Fibroblast of lung (primary cell): ENCODE measurements at regions not wholly inside any gene's neighbourhood (a gene's known extent, or its start where the extent isn't known, plus 50 kb on each side); places are given as distances from the start of the nearest gene placed in this dataset.

Source experiments
- DNase-seq, 2 donors: peaks; one replicate each; pipeline versions ENCODE4 v3.0.0 to v3.0.0-alpha.2; 2010; ENCODE audit warnings: low read depth in 2 of 2
- H2AFZ ChIP-seq: 2 replicates; pipeline ENCODE4 v1.5.1; 2012; ENCODE audit warnings: low read length, control low read depth, inconsistent platforms
- H3K27ac ChIP-seq: 2 replicates; pipeline ENCODE4 v1.5.1; 2011; ENCODE audit warnings: low read length, control low read depth; ENCODE audit not compliant: insufficient read depth
- H3K27me3 ChIP-seq: 2 replicates; pipeline ENCODE4 v1.5.1; 2011; ENCODE audit warnings: mild to moderate bottlenecking, low read length; ENCODE audit not compliant: control insufficient read depth, insufficient read depth
- H3K36me3 ChIP-seq: 2 replicates; pipeline ENCODE4 v1.5.1; 2011; ENCODE audit warnings: low read length; ENCODE audit not compliant: control insufficient read depth, insufficient read depth
- H3K4me1 ChIP-seq: 2 replicates; pipeline ENCODE4 v1.5.1; 2011; ENCODE audit warnings: low read length; ENCODE audit not compliant: control insufficient read depth, insufficient read depth; ENCODE audit errors: extremely low read depth
- H3K4me2 ChIP-seq: 2 replicates; pipeline ENCODE4 v1.5.1; 2011; ENCODE audit warnings: low read length, control low read depth; ENCODE audit not compliant: insufficient read depth; ENCODE audit errors: extremely low read depth
- H3K4me3 ChIP-seq, 4 experiments: fragments of 200-600 bp in 1 of 4; sonication (generic) in 1 of 4; replicated peaks in 1 of 4; 2 replicates each; pipeline ENCODE4 v1.5.1; 2011 to 2016; ENCODE audit warnings: low read length in 4 of 4, low read depth in 3 of 4, mild to moderate bottlenecking in 3 of 4, control low read depth in 2 of 4, inconsistent platforms in 1 of 4, mixed read lengths in 1 of 4; ENCODE audit not compliant: insufficient read depth in 1 of 4; ENCODE audit errors: control extremely low read depth in 1 of 4
- H3K79me2 ChIP-seq: 2 replicates; pipeline ENCODE4 v1.5.1; 2012; ENCODE audit warnings: mild to moderate bottlenecking, low read length, inconsistent platforms; ENCODE audit not compliant: control insufficient read depth, insufficient read depth
- H3K9ac ChIP-seq: 2 replicates; pipeline ENCODE4 v1.5.1; 2011; ENCODE audit warnings: mild to moderate bottlenecking, low read length, control low read depth; ENCODE audit not compliant: insufficient read depth
- H3K9me3 ChIP-seq: 2 replicates; pipeline ENCODE4 v1.5.1; 2012; ENCODE audit warnings: low read depth, low read length; ENCODE audit not compliant: control insufficient read depth, insufficient read depth
- H4K20me1 ChIP-seq: 2 replicates; pipeline ENCODE4 v1.5.1; 2011; ENCODE audit warnings: low read length; ENCODE audit not compliant: control insufficient read depth, insufficient read depth; ENCODE audit errors: extremely low read depth
- EZH2 ChIP-seq: IDR thresholded peaks from 2 replicates; pipeline ENCODE4 v1.5.1; 2012; ENCODE audit warnings: low read length, control low read depth, mild to moderate bottlenecking; ENCODE audit errors: missing control alignments
- TF ChIP-seq, protein P1 (sequence below), 2 donors: IDR thresholded peaks in 1 of 2; conservative IDR thresholded peaks in 1 of 2; 1 replicate in 1 of 2; 2 replicates in 1 of 2; pipeline ENCODE4 v1.5.1; 2011 to 2012; ENCODE audit warnings: low read length in 2 of 2, control low read depth in 1 of 2, inconsistent platforms in 1 of 2, low read depth in 1 of 2, mild to moderate bottlenecking in 1 of 2

DNA sequence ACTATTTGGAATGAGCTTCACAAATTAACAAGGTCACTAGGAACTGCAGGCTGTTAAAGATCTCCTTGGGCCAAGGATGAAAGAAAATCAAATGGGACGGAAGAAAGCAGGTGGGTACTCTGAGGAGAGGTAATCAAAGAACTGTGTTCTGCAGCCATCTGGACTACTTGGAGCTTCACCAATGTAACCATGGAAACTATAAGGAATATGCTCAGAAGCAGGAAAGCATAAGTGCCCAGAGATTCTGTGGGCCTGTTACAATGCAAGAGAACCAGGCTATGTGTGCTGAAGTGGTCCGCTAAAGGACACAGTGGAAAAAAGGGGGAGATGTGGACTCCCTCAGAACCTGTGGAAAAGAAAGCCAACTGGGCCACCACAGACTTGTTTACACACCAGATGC lies 238.5 kb downstream of the PTGER3 start:
- no peak for DNase-seq
- H3K27me3 ChIP-seq: no peaks in the 10 kb centered on the region
- no peaks in the 10 kb centered on the region for H3K79me2 ChIP-seq
- TF ChIP-seq EZH2: no peak
- TF ChIP-seq, protein P1, sequence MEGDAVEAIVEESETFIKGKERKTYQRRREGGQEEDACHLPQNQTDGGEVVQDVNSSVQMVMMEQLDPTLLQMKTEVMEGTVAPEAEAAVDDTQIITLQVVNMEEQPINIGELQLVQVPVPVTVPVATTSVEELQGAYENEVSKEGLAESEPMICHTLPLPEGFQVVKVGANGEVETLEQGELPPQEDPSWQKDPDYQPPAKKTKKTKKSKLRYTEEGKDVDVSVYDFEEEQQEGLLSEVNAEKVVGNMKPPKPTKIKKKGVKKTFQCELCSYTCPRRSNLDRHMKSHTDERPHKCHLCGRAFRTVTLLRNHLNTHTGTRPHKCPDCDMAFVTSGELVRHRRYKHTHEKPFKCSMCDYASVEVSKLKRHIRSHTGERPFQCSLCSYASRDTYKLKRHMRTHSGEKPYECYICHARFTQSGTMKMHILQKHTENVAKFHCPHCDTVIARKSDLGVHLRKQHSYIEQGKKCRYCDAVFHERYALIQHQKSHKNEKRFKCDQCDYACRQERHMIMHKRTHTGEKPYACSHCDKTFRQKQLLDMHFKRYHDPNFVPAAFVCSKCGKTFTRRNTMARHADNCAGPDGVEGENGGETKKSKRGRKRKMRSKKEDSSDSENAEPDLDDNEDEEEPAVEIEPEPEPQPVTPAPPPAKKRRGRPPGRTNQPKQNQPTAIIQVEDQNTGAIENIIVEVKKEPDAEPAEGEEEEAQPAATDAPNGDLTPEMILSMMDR (conservative IDR thresholded peaks at IDR 0.05 in 1 of 2, IDR thresholded peaks at IDR 0.05 in 1 of 2; ENCODE audit: low read depth in 1 of 2, low read length in 2 of 2): no peak
- H3K4me1 ChIP-seq: no peaks in the 10 kb centered on the region
- no peaks in the 10 kb centered on the region for H4K20me1 ChIP-seq
- no peaks in the 10 kb centered on the region for H3K9me3 ChIP-seq
- no peak overlapping the region for H3K27ac ChIP-seq
- H3K9ac ChIP-seq: no peak overlapping the region
- H3K36me3 ChIP-seq: no peaks in the 10 kb centered on the region
- H3K4me3 ChIP-seq: no peak overlapping the region
- H2AFZ ChIP-seq: no peak overlapping the region
- no peak overlapping the region for H3K4me2 ChIP-seq

- no peaks in the 10 kb centered on the region for H3K4me1 ChIP-seq
- TF ChIP-seq EZH2: no peak
- TF ChIP-seq, protein P1 (conservative IDR thresholded peaks at IDR 0.05 in 1 of 2, IDR thresholded peaks at IDR 0.05 in 1 of 2; ENCODE audit: low read depth in 1 of 2, low read length in 2 of 2): no peak
Observed at GRCh38 chr1:70811815-70812214, 235.8 kb downstream of the PTGER3 start.

GRCh38 chr1:70812442-70813109 lies 235.0 kb downstream of the PTGER3 start:
- Histone ChIP-seq H3K27ac (no peak overlapping the region), H3K27me3 (no peaks in the 10 kb centered on the region), H4K20me1 (no peaks in the 10 kb centered on the region), H3K79me2 (no peaks in the 10 kb centered on the region), H3K4me1 (no peaks in the 10 kb centered on the region), H3K9ac (no peak overlapping the region), H3K36me3 (no peaks in the 10 kb centered on the region), H3K4me3 (no peak overlapping the region), H3K4me2 (no peak overlapping the region), H3K9me3 (no peaks in the 10 kb centered on the region), H2AFZ (no peak overlapping the region)
- TF ChIP-seq, protein P1 (conservative IDR thresholded peaks at IDR 0.05 in 1 of 2, IDR thresholded peaks at IDR 0.05 in 1 of 2; ENCODE audit: low read depth in 1 of 2, low read length in 2 of 2): no peak
- no peak for TF ChIP-seq EZH2
- no peak for DNase-seq

More at GRCh38 chr1:70811815-70812214, 235.8 kb downstream of the PTGER3 start:
- Histone ChIP-seq H3K36me3 (no peaks in the 10 kb centered on the region), H3K4me3 (no peak overlapping the region), H3K9ac (no peak overlapping the region), H3K27me3 (no peaks in the 10 kb centered on the region), H3K27ac (no peak overlapping the region), H4K20me1 (no peaks in the 10 kb centered on the region), H3K79me2 (no peaks in the 10 kb centered on the region), H3K4me2 (no peak overlapping the region), H2AFZ (no peak overlapping the region), H3K9me3 (no peaks in the 10 kb centered on the region)
- DNase-seq: no peak
